GM23338 (cell line): ENCODE measurements at regions not wholly inside any gene's neighbourhood (a gene's known extent, or its start where the extent isn't known, plus 50 kb on each side); places are given as distances from the start of the nearest gene placed in this dataset.

Source experiments
- ATAC-seq: fragments of 200-7000 bp; cut with Tn5 transposase; 3 replicates; pipeline ENCODE4 v1.9.1; 2020
- DNase-seq: peaks from one replicate; pipeline ENCODE4 v3.0.0-alpha.2; 2015; ENCODE audit warnings: low spot score
- H2AFZ ChIP-seq: fragments of 200-600 bp; sonication (generic); 2 replicates; pipeline ENCODE4 v1.8.0; 2016; ENCODE audit warnings: antibody characterized with exemption, mild to moderate bottlenecking, moderate library complexity
- H3F3A ChIP-seq: fragments of 200-600 bp; sonication (generic); replicated peaks from 2 replicates; pipeline ENCODE4 v1.8.0; 2017; ENCODE audit warnings: antibody characterized with exemption, mixed run types, low read depth
- H3K27ac ChIP-seq: fragments of 200-600 bp; sonication (generic); 2 replicates; pipeline ENCODE4 v1.6.1; 2016; ENCODE audit warnings: low read depth
- H3K27me3 ChIP-seq: fragments of 200-600 bp; sonication (generic); 2 replicates; pipeline ENCODE4 v1.8.0; 2016; ENCODE audit warnings: mild to moderate bottlenecking, mixed run types, moderate library complexity; ENCODE audit not compliant: insufficient read depth
- H3K36me3 ChIP-seq: fragments of 200-600 bp; sonication (generic); 2 replicates; pipeline ENCODE4 v1.8.0; 2016; ENCODE audit warnings: mild to moderate bottlenecking; ENCODE audit not compliant: insufficient read depth
- H3K4me1 ChIP-seq: fragments of 200-600 bp; sonication (generic); 2 replicates; pipeline ENCODE4 v1.8.0; 2016; ENCODE audit warnings: mild to moderate bottlenecking, moderate library complexity; ENCODE audit not compliant: insufficient read depth
- H3K4me2 ChIP-seq: fragments of 200-600 bp; sonication (generic); 2 replicates; pipeline ENCODE4 v1.7.1; 2017; ENCODE audit warnings: mixed run types
- H3K4me3 ChIP-seq: fragments of 200-600 bp; sonication (generic); 2 replicates; pipeline ENCODE4 v1.6.1; 2016; ENCODE audit warnings: mixed run types
- H3K79me2 ChIP-seq: fragments of 200-600 bp; sonication (generic); replicated peaks from 2 replicates; pipeline ENCODE4 v1.8.0; 2017; ENCODE audit warnings: mild to moderate bottlenecking; ENCODE audit not compliant: insufficient read depth
- H3K9me2 ChIP-seq: fragments of 200-600 bp; sonication (generic); 2 replicates; pipeline ENCODE4 v1.8.0; 2017; ENCODE audit not compliant: insufficient read depth
- H4K20me1 ChIP-seq: fragments of 200-600 bp; sonication (generic); replicated peaks from 2 replicates; pipeline ENCODE4 v1.8.0; 2017; ENCODE audit warnings: mild to moderate bottlenecking; ENCODE audit not compliant: insufficient read depth
- H3K27ac Mint-ChIP-seq: 2 replicates; pipeline ENCODE4 v1.8.0; 2020; ENCODE audit warnings: inconsistent platforms, mild to moderate bottlenecking, moderate library complexity, mixed read lengths
- H3K27me3 Mint-ChIP-seq: 3 replicates; pipeline ENCODE4 v1.8.0; 2022; ENCODE audit warnings: low read depth, mild to moderate bottlenecking, moderate library complexity, mixed read lengths, inconsistent platforms; ENCODE audit not compliant: insufficient read depth, poor library complexity
- H3K36me3 Mint-ChIP-seq: 3 replicates; pipeline ENCODE4 v1.8.0; 2021; ENCODE audit warnings: low read depth, mild to moderate bottlenecking, inconsistent platforms, moderate library complexity, mixed read lengths
- H3K4me1 Mint-ChIP-seq: 3 replicates; pipeline ENCODE4 v1.8.0; 2020; ENCODE audit warnings: mild to moderate bottlenecking, inconsistent platforms, mixed read lengths
- H3K4me3 Mint-ChIP-seq: 3 replicates; pipeline ENCODE4 v1.8.0; 2021; ENCODE audit warnings: moderate library complexity, mild to moderate bottlenecking, inconsistent platforms, mixed read lengths
- H3K9me3 Mint-ChIP-seq: 3 replicates; pipeline ENCODE4 v1.8.0; 2020; ENCODE audit warnings: moderate library complexity, mild to moderate bottlenecking, inconsistent platforms, mixed read lengths
- CREB1 ChIP-seq: fragments of 250-450 bp; sonication (Bioruptor Pico); IDR thresholded peaks from 2 replicates; pipeline ENCODE4 v1.5.0; 2020; ENCODE audit warnings: low read depth, mild to moderate bottlenecking, moderate library complexity
- CTCF ChIP-seq, 2 experiments: fragments of 200-600 bp in 1 of 2; sonication (generic) in 1 of 2; conservative IDR thresholded peaks; 2 replicates each; pipeline versions ENCODE4 v1.5.1 to v1.6.1; 2016 to 2017; ENCODE audit warnings: antibody characterized with exemption in 2 of 2, low read depth in 2 of 2, mild to moderate bottlenecking in 2 of 2, moderate library complexity in 1 of 2
- ETS1 ChIP-seq: IDR thresholded peaks from 2 replicates; pipeline ENCODE4 v1.6.1; 2016; ENCODE audit warnings: antibody characterized with exemption
- EZH2 ChIP-seq: fragments of 200-600 bp; sonication (generic); IDR thresholded peaks from one replicate; pipeline ENCODE4 v1.8.0; 2017; ENCODE audit warnings: antibody characterized with exemption, mild to moderate bottlenecking, low read depth; ENCODE audit not compliant: unreplicated experiment
- EZH2phosphoT487 ChIP-seq: fragments of 200-600 bp; sonication (generic); IDR thresholded peaks from one replicate; pipeline ENCODE4 v1.8.1; 2018; ENCODE audit warnings: antibody characterized with exemption; ENCODE audit not compliant: unreplicated experiment
- NANOG ChIP-seq: IDR thresholded peaks from 2 replicates; pipeline ENCODE4 v1.6.1; 2016; ENCODE audit warnings: antibody characterized with exemption, borderline replicate concordance
- REST ChIP-seq: IDR thresholded peaks from one replicate; pipeline ENCODE4 v1.6.1; 2018; ENCODE audit warnings: antibody characterized with exemption; ENCODE audit not compliant: unreplicated experiment
- STAT1 ChIP-seq: IDR thresholded peaks from one replicate; pipeline ENCODE4 v1.6.1; 2016; ENCODE audit warnings: antibody characterized with exemption; ENCODE audit not compliant: unreplicated experiment
- ZNF331 ChIP-seq: fragments of 250-450 bp; sonication (Bioruptor Pico); IDR thresholded peaks from 2 replicates; pipeline ENCODE4 v1.5.0; 2020; ENCODE audit warnings: low read depth, mild to moderate bottlenecking, moderate library complexity
- ZNF462 ChIP-seq: fragments of 250-450 bp; sonication (Bioruptor Pico); IDR thresholded peaks from 2 replicates; pipeline ENCODE4 v1.5.0; 2020; ENCODE audit warnings: mild to moderate bottlenecking, moderate library complexity

GRCh38 chr12:30064906-30065305 is 281.2 kb upstream of the TMTC1 start:
- TF ChIP-seq CREB1 (CRISPR knock-in tag), result no peak
- TF ChIP-seq NANOG, result no peak
- no peak for TF ChIP-seq ETS1
- TF ChIP-seq ZNF462 (CRISPR knock-in tag), result no peak
- no peak for TF ChIP-seq STAT1
- TF ChIP-seq EZH2, result no peak
- no peak for TF ChIP-seq CTCF (conservative IDR thresholded peaks at IDR 0.05; ENCODE audit: low read depth in 2 of 2)
- TF ChIP-seq REST, result no peak
- no peak for TF ChIP-seq ZNF331 (CRISPR knock-in tag)
- no peak for TF ChIP-seq EZH2phosphoT487
- H3K36me3 ChIP-seq, result no peaks in the 10 kb centered on the region
- no peak for DNase-seq
- Mint-ChIP-seq H3K4me3 (no peak overlapping the region), H3K36me3 (peaks cover 8% of the 10 kb centered on the region), H3K9me3 (peaks cover 7% of the 10 kb centered on the region), H3K4me1 (peaks cover 6% of the 10 kb centered on the region), H3K27ac (no peak overlapping the region), H3K27me3 (no peaks in the 10 kb centered on the region)
- H3F3A ChIP-seq, result no peaks in the 10 kb centered on the region
- H2AFZ ChIP-seq, result no peak overlapping the region
- H4K20me1 ChIP-seq, result no peaks in the 10 kb centered on the region
- H3K9me2 ChIP-seq, result no peaks in the 10 kb centered on the region; the same call in 1 of the 2 replicates
- no peaks in the 10 kb centered on the region for H3K79me2 ChIP-seq
- no peaks in the 10 kb centered on the region for H3K27me3 ChIP-seq
- no peak overlapping the region for H3K4me2 ChIP-seq
- ATAC-seq, result no peak
- no peak overlapping the region for H3K4me3 ChIP-seq
- no peak overlapping the region for H3K27ac ChIP-seq
- peaks cover 6% of the 10 kb centered on the region; the same call in 1 of the 2 replicates for H3K4me1 ChIP-seq
